ENCODE measurements at regions not wholly inside any gene's neighbourhood (a gene's known extent, or its start where the extent isn't known, plus 50 kb on each side); places are given as distances from the start of the nearest gene placed in this dataset.

DNA sequence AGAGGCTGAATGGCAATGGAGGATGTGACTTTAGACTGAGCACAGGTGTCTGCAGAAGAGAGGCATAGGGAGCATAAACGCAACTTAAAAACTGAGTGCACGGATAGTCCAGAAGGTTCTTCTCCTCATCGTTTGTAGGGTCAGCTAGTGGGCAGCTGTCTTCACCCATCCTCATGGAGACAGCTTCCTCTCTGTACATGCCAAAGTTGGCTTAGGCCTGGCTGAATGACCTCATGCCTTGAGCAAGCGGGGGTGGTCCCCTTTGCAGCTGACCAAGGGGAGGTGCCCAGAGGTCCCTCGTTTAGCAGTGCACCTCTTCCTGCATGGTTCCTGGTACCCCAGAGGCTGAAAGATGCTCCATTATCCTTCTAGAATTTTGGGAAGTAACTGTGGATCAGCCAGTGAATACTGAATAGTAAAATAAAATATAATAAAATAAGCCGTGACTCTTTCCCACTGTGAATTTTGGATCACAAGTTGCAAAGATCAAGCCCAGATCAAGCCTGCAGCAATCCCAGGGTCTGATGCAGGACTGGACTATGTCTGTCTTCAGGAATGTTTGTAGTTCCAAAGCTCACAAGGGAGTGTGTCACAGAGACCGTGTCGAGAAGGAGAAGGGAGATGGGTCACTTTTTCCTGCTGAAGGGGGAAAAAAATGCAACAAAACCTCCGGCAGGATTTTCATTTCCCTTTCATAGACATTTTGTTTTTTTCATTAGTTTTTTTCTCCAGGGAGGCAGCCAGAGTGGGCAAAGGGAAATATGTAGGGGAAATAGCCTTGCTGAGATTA is 295.3 kb upstream of the MKI67 start:
- H3K4me3 ChIP-seq (ENCODE audit: low read depth, low read length) = no peak overlapping the region
- no peak for DNase-seq (ENCODE audit: extremely low spot score)
- 51% methylated on average over 9 of the region's 9 CpGs for WGBS
- no peak overlapping the region for H3K27ac ChIP-seq (ENCODE audit: low read depth)
- H3K36me3 ChIP-seq (ENCODE audit: insufficient read depth) = no peaks in the 10 kb centered on the region
- no peaks in the 10 kb centered on the region for H3K4me1 ChIP-seq (ENCODE audit: insufficient read depth)

DNA sequence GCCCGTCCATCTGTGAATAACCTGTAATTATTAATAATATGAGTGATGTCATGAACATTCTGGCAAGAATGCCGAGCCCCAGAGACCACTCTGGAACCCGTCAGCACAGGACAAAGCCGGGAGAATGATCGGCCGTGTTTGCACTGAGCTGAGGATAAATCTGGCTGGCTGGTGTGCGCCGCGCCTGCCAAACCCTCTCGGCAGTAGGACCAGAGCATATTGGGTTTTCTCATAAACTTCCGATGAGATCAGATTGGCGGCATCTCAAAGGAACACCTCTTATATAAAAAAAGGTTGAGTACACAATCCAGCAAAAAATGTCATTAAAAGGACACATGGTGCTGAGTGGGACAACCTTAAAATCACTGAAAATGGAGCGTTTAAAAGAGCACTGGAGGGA is 296.0 kb upstream of the MKI67 start:
- WGBS = 69% methylated on average over 13 of the region's 13 CpGs
- Histone ChIP-seq H3K4me3 (ENCODE audit: low read depth, low read length) (no peak overlapping the region), H3K27ac (ENCODE audit: low read depth) (no peak overlapping the region), H3K4me1 (ENCODE audit: insufficient read depth) (no peaks in the 10 kb centered on the region), H3K36me3 (ENCODE audit: insufficient read depth) (no peaks in the 10 kb centered on the region)
- no peak for DNase-seq (ENCODE audit: extremely low spot score)

DNA sequence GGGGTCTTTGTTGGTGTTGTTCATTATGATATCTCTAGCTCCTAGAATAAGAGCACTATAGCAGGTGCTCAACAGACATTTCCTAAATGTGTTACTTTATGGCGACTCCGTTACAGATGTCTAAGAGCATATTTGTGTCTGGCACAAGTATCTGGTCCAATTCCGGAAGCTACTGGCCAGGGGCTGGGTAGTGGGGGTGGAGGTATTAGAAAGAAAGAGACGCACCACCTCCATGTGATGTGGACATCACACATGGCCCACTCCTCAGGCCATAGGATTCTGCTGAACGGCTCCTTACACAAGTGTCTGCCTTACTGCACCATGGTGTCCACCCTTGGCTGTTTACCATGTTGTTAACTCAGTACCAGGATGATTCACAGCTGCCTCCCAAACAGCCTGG is 296.8 kb upstream of the MKI67 start:
- H3K27ac ChIP-seq (ENCODE audit: low read depth) = no peak overlapping the region
- DNase-seq (ENCODE audit: extremely low spot score) = no peak
- H3K4me3 ChIP-seq (ENCODE audit: low read depth, low read length) = no peak overlapping the region
- 79% methylated on average over 5 of the region's 5 CpGs for WGBS
- H3K36me3 ChIP-seq (ENCODE audit: insufficient read depth) = no peaks in the 10 kb centered on the region
- H3K4me1 ChIP-seq (ENCODE audit: insufficient read depth) = no peaks in the 10 kb centered on the region

DNA sequence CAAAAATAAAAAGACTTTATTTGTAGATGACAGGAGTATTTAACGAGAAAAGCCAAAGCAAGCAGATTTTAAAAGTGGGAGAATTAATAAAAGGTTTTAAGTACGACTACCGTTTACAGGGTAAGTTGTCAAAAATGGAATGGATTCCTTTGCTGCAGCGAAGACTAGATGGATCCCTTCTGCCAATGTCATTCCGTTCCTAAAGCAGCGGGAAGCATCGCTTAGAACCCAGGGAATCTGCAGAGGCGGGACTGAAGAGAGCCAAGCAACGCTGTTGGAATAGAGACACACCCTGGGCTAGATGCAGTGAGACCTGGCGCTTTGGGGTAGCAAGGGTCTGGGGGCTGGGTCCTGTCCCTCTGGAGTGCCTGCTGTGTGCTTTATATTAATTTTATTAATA is 303.1 kb upstream of the MKI67 start:
- Histone ChIP-seq H3K27ac (ENCODE audit: low read depth) (no peak overlapping the region), H3K4me1 (ENCODE audit: insufficient read depth) (no peaks in the 10 kb centered on the region), H3K36me3 (ENCODE audit: insufficient read depth) (no peaks in the 10 kb centered on the region), H3K4me3 (ENCODE audit: low read depth, low read length) (no peak overlapping the region)
- DNase-seq (ENCODE audit: extremely low spot score) = no peak
- WGBS = 57% methylated on average over 10 of the region's 10 CpGs

DNA sequence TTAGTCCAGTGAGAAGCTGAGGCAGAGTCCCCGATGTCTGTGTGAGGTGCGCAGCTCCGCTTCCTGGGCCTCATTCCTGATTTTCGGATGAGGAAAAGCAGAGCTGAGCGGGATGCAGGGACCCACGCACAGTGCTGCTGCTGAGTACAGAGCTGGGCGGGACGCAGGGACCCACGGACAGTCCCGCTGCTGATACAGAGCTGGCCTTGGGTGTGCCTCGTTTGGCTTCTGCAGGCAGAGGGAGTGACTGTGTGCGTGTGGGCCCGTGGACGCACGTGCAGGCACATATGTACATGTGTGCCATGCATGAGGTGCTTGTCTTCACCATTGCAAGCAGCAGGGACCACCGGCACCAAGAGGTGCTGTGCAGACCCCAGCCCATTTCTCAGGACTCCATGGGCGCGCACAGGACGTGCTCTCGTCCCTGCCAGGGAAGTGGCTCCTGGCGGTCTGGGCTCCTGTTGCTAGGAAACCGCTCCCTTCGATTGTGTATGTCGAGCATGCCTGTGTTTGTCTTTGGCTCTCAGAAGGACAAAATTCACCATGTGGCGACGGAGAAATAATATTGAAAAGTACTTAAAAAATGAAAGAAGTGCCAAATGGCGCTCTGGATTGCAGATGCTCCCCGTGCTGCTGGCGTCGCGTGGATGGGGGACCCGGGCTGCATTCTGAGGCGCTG is 303.8 kb upstream of the MKI67 start:
- Histone ChIP-seq H3K4me1 (ENCODE audit: insufficient read depth) (no peaks in the 10 kb centered on the region), H3K4me3 (ENCODE audit: low read depth, low read length) (no peak overlapping the region), H3K27ac (ENCODE audit: low read depth) (no peak overlapping the region), H3K36me3 (ENCODE audit: insufficient read depth) (no peaks in the 10 kb centered on the region)
- no peak for DNase-seq (ENCODE audit: extremely low spot score)
- WGBS = 73% methylated on average over 33 of the region's 33 CpGs

DNA sequence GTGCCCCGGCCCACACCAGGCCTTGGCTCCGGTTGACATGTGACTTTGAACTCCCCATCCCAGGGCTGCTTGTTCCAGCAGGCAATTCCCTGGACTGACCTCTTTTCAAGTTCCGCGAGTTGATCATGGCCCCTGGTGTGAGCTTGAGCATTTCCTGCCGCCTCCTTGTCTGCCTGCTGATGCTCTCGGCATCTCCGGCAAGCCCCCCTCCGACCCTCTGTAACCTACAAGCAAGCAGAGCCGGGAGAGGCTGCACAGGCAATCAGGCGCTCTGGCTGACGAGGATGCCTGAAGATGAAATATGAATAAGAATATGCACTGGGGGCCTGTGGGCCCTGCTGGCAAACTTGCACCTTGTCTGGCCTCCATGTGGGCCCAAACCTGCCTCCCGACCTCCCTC is 304.9 kb upstream of the MKI67 start:
- WGBS = 53% methylated on average over 12 of the region's 12 CpGs
- Histone ChIP-seq H3K36me3 (ENCODE audit: insufficient read depth) (no peaks in the 10 kb centered on the region), H3K27ac (ENCODE audit: low read depth) (no peak overlapping the region), H3K4me1 (ENCODE audit: insufficient read depth) (no peaks in the 10 kb centered on the region), H3K4me3 (ENCODE audit: low read depth, low read length) (no peak overlapping the region)
- DNase-seq (ENCODE audit: extremely low spot score) = no peak

DNA sequence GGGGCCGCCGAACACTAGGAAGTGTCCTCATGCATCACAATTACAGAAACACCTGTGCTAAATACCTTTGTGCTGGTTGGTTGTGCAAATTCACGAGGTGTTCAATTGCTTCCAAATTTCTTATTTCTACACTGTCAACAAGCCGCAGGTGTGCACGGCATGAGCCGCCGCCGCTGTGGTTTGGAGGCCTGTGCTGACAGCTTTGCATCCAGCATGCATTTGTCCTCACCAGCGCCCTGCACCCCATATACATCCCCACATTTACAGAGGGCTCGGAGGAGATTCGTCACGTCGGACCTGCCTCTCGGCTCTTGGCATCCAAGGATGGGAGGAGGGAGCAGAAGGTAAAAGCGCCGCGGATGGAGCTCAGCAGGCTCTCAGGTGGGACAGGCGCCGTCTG is 305.3 kb upstream of the MKI67 start:
- no peak for DNase-seq (ENCODE audit: extremely low spot score)
- Histone ChIP-seq H3K4me1 (ENCODE audit: insufficient read depth) (no peaks in the 10 kb centered on the region), H3K4me3 (ENCODE audit: low read depth, low read length) (no peak overlapping the region), H3K36me3 (ENCODE audit: insufficient read depth) (no peaks in the 10 kb centered on the region), H3K27ac (ENCODE audit: low read depth) (no peak overlapping the region)
- WGBS = 83% methylated on average over 19 of the region's 19 CpGs

DNA sequence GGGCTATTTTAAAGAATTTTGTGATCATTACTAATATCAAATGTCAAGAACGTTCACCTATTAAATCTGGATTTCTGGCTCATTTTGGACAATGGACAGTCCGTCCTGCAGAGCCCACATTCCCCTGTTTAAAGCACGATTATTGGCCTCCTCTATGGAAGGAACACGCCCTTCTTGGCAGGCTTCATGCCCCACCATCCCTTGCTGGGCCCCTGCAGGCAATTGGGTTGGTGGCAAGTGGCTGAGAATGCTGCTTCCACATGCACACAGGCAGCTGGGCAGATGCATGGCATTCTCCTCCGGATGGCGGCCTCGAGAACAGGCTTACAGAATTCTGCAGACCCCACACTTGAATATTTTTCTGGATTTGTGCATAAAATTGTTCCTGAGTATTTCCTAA is 305.8 kb upstream of the MKI67 start:
- H3K36me3 ChIP-seq (ENCODE audit: insufficient read depth) = no peaks in the 10 kb centered on the region
- WGBS = 63% methylated on average over 7 of the region's 7 CpGs
- H3K27ac ChIP-seq (ENCODE audit: low read depth) = no peak overlapping the region
- H3K4me1 ChIP-seq (ENCODE audit: insufficient read depth) = no peaks in the 10 kb centered on the region
- no peak for DNase-seq (ENCODE audit: extremely low spot score)
- H3K4me3 ChIP-seq (ENCODE audit: low read depth, low read length) = no peak overlapping the region

DNA sequence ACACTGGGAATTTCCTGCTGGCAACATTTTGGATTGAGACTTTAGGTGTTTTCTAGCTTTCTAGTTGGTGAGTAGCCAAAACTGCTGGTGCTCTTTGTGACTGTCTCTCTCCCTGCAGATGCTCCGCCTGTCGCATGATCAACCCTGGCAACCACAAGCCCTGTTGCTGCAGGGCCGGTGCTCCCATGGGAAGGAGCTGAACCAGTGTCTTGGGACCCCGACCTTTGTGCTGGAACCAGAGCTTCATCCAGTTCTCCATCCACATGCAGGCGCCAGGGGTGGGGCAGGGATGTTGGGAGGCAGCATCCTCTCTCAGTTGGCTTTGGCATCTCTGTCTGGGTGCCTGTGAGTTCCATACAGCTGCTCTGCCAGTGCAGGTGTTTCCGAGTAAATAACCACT is 306.2 kb upstream of the MKI67 start:
- Histone ChIP-seq H3K27ac (ENCODE audit: low read depth) (no peak overlapping the region), H3K4me1 (ENCODE audit: insufficient read depth) (no peaks in the 10 kb centered on the region), H3K36me3 (ENCODE audit: insufficient read depth) (no peaks in the 10 kb centered on the region), H3K4me3 (ENCODE audit: low read depth, low read length) (no peak overlapping the region)
- DNase-seq (ENCODE audit: extremely low spot score) = no peak
- WGBS = 88% methylated on average over 6 of the region's 6 CpGs

DNA sequence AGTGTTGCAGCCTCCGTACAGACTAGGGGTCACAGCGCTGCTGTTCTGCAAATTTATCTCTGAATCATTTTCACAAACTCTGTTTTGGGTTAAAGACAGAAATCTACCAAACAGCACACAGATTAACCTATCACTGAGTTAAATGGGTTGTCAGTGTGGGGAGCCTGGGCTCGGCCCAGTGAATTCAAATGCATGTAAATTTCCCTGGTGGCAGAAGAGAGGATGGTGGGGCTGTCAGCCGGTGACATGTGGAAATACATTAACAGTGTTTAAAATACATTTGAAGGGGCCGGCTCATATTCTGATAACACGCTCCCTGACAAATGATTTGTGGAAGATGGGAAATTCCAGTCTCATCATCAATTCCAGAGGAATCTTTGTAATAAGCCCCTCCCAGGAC is 309.6 kb upstream of the MKI67 start:
- Histone ChIP-seq H3K4me1 (ENCODE audit: insufficient read depth) (no peaks in the 10 kb centered on the region), H3K36me3 (ENCODE audit: insufficient read depth) (no peaks in the 10 kb centered on the region), H3K4me3 (ENCODE audit: low read depth, low read length) (no peak overlapping the region), H3K27ac (ENCODE audit: low read depth) (no peak overlapping the region)
- DNase-seq (ENCODE audit: extremely low spot score) = no peak
- 49% methylated on average over 6 of the region's 6 CpGs for WGBS

DNA sequence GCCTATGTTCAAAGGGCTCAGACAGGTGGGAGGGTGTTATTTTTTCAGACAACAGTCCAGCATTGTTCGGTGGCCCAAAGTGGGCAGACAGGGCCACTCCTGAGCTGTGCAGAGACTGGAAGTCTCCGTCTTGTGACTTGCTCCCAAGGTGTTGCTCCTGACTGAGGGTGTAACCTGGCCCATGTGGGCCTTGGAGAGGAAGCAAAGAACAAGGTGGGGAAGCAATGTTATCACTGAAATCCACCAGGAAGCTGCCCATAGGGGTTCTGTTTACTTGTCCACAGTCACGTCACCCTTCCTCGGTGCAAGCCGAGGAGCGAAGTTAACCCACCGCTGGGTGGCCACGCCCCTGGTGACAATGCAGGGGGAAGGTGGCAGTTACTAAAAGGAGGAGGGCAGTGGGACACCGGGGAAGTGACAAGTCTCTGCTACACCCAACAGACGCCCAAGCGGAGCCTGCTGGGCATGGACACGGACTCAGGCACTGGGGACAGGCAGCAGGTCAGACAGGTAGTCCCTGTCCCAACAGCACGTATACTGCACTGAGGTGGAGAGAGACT is 311.6 kb upstream of the MKI67 start:
- H3K4me3 ChIP-seq (ENCODE audit: low read depth, low read length) = no peak overlapping the region
- no peak overlapping the region for H3K27ac ChIP-seq (ENCODE audit: low read depth)
- no peaks in the 10 kb centered on the region for H3K36me3 ChIP-seq (ENCODE audit: insufficient read depth)
- WGBS = 80% methylated on average over 13 of the region's 13 CpGs
- no peaks in the 10 kb centered on the region for H3K4me1 ChIP-seq (ENCODE audit: insufficient read depth)
- DNase-seq (ENCODE audit: extremely low spot score) = no peak

DNA sequence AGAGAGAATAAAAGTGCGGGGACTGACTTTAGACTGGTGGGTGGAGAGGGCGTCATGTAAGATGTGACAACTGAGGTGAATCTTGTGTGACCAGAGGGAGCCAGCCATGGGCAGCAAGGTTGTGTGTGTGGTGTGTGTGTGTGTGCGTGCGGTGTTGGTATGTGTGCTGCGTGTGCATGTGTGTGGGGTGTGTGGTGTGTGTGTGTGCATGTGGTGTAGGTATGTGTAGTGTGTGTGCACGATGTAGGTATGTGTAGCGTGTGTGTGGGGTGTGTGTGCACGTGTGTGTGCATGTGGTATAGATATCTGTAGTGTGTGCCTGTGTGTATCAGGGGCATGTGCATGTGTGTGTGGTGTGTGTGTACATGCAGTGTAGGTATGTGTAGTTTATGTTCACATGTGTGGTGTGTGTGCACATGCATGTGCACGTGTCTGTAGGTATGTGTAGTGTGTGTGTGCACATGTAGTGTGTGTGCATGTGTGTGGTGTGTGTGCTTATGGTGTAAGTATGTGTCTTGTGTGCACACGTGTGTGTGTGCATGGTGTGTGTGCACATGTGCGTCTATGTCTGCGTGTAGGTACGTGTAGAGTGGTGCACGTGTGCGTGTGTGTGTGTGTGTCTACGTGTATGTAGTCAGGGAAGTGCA is 312.3 kb upstream of the MKI67 start:
- H3K27ac ChIP-seq (ENCODE audit: low read depth) = no peak overlapping the region
- no peak overlapping the region for H3K4me3 ChIP-seq (ENCODE audit: low read depth, low read length)
- no peaks in the 10 kb centered on the region for H3K4me1 ChIP-seq (ENCODE audit: insufficient read depth)
- H3K36me3 ChIP-seq (ENCODE audit: insufficient read depth) = no peaks in the 10 kb centered on the region
- WGBS = 93% methylated on average over 16 of the region's 16 CpGs
- no peak for DNase-seq (ENCODE audit: extremely low spot score)

DNA sequence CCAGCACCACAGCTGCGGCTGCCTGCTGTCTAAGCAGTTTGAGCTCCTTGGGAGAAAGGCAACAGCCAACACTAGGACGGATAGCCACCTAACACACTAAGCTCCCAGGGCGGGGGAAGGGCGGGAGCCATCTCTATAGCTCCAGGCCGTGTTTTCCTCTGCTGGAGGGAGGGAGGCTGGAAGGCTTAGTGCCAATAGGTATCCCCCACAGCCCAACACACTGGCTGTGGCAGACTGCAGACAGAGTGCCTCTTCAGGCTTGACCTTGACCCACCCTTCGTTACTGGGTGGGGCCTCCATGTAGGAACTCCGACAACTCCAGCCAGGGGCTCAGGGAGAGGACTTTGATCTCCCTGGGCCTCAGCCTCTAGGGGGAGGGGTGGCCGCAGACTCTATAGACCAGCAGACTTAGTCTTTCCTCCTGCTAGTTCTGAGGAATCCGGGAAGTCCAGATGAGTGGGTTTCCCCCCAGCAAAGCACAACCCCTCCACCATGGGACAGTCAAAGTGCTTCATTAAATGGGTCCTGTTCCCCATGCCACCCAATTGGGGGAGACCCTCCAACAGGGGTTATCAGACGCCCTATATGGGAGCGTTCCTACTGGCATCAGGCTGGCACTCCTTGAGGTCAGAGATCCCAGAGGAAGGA is 314.4 kb upstream of the MKI67 start:
- H3K4me3 ChIP-seq (ENCODE audit: low read depth, low read length) = no peak overlapping the region
- no peaks in the 10 kb centered on the region for H3K4me1 ChIP-seq (ENCODE audit: insufficient read depth)
- WGBS = 50% methylated on average over 11 of the region's 11 CpGs
- DNase-seq (ENCODE audit: extremely low spot score) = no peak
- H3K27ac ChIP-seq (ENCODE audit: low read depth) = no peak overlapping the region
- H3K36me3 ChIP-seq (ENCODE audit: insufficient read depth) = no peaks in the 10 kb centered on the region
